H9 (cell line): ENCODE measurements at regions not wholly inside any gene's neighbourhood (a gene's known extent, or its start where the extent isn't known, plus 50 kb on each side); places are given as distances from the start of the nearest gene placed in this dataset.

ENCODE experiments used
- DNase-seq: peaks from one replicate; pipeline ENCODE4 v3.0.0-alpha.2; 2017
- H2AFZ ChIP-seq: one replicate; pipeline ENCODE4 v1.6.1; 2013; ENCODE audit warnings: mild to moderate bottlenecking, low read length, control low read depth, moderate library complexity
- H2AK5ac ChIP-seq: 2 replicates; pipeline ENCODE4 v1.6.1; 2013; ENCODE audit warnings: low read length, control low read depth, mixed read lengths; ENCODE audit not compliant: insufficient read length
- H2BK120ac ChIP-seq: one replicate; pipeline ENCODE4 v1.6.1; 2013; ENCODE audit warnings: low read depth, mild to moderate bottlenecking, low read length, control low read depth, inconsistent platforms; ENCODE audit not compliant: poor library complexity, severe bottlenecking
- H2BK12ac ChIP-seq: 2 replicates; pipeline ENCODE4 v1.6.1; 2013; ENCODE audit warnings: low read length, control low read depth, mixed read lengths, low read depth; ENCODE audit not compliant: insufficient read length
- H2BK15ac ChIP-seq: 2 replicates; pipeline ENCODE4 v1.6.1; 2013; ENCODE audit warnings: low read depth, low read length, control low read depth
- H2BK20ac ChIP-seq: one replicate; pipeline ENCODE4 v1.6.1; 2013; ENCODE audit warnings: low read depth, mild to moderate bottlenecking, low read length, control low read depth, inconsistent platforms; ENCODE audit not compliant: poor library complexity, severe bottlenecking
- H2BK5ac ChIP-seq: 2 replicates; pipeline ENCODE4 v1.6.1; 2013; ENCODE audit warnings: low read length, control low read depth, mixed read lengths; ENCODE audit not compliant: insufficient read length
- H3K14ac ChIP-seq: 2 replicates; pipeline ENCODE4 v1.6.1; 2013; ENCODE audit warnings: low read length, control low read depth; ENCODE audit not compliant: insufficient read depth
- H3K18ac ChIP-seq: 2 replicates; pipeline ENCODE4 v1.6.1; 2013; ENCODE audit warnings: low read depth, mild to moderate bottlenecking, mixed read lengths, low read length, control low read depth; ENCODE audit not compliant: insufficient read length
- H3K23ac ChIP-seq: 2 replicates; pipeline ENCODE4 v1.6.1; 2013; ENCODE audit warnings: low read length, control low read depth, mixed read lengths, low read depth; ENCODE audit not compliant: insufficient read length
- H3K23me2 ChIP-seq: 2 replicates; pipeline ENCODE4 v1.6.1; 2013; ENCODE audit warnings: low read depth, mild to moderate bottlenecking, mixed read lengths, low read length, control low read depth; ENCODE audit not compliant: insufficient read length, poor library complexity, severe bottlenecking
- H3K27ac ChIP-seq: 2 replicates; pipeline ENCODE4 v1.5.1; 2013; ENCODE audit warnings: low read length, control low read depth, mixed read lengths, low read depth; ENCODE audit not compliant: insufficient read length
- H3K27me3 ChIP-seq: 2 replicates; pipeline ENCODE4 v1.6.1; 2013; ENCODE audit warnings: low read length, control low read depth, inconsistent platforms; ENCODE audit not compliant: insufficient read depth
- H3K4ac ChIP-seq: 2 replicates; pipeline ENCODE4 v1.6.1; 2013; ENCODE audit warnings: low read depth, mild to moderate bottlenecking, control low read depth, inconsistent platforms, low read length, moderate library complexity
- H3K4me1 ChIP-seq: 2 replicates; pipeline ENCODE4 v1.6.1; 2013; ENCODE audit warnings: low read length, control low read depth, inconsistent platforms; ENCODE audit not compliant: insufficient read depth
- H3K4me2 ChIP-seq: 2 replicates; pipeline ENCODE4 v1.6.1; 2013; ENCODE audit warnings: low read length, control low read depth, mixed read lengths; ENCODE audit not compliant: insufficient read length, insufficient read depth
- H3K56ac ChIP-seq: 2 replicates; pipeline ENCODE4 v1.6.1; 2013; ENCODE audit warnings: low read depth, mild to moderate bottlenecking, mixed read lengths, low read length, control low read depth; ENCODE audit not compliant: insufficient read length
- H3K79me1 ChIP-seq: 2 replicates; pipeline ENCODE4 v1.6.1; 2013; ENCODE audit warnings: low read depth, mild to moderate bottlenecking, moderate library complexity, low read length, control low read depth, inconsistent platforms; ENCODE audit not compliant: insufficient read depth, poor library complexity, severe bottlenecking
- H3K79me2 ChIP-seq: 2 replicates; pipeline ENCODE4 v1.6.1; 2013; ENCODE audit warnings: low read length, control low read depth, inconsistent platforms; ENCODE audit not compliant: insufficient read depth
- H3K9ac ChIP-seq: 2 replicates; pipeline ENCODE4 v1.6.1; 2013; ENCODE audit warnings: low read length, control low read depth, mixed read lengths; ENCODE audit not compliant: insufficient read length; ENCODE audit errors: extremely low read depth
- H3K9me3 ChIP-seq: one replicate; pipeline ENCODE4 v1.6.1; 2013; ENCODE audit warnings: low read depth, low read length, inconsistent platforms; ENCODE audit not compliant: control insufficient read depth
- H3T11ph ChIP-seq: one replicate; pipeline ENCODE4 v1.6.1; 2013; ENCODE audit warnings: mild to moderate bottlenecking, low read length, control low read depth, inconsistent platforms
- H4K20me1 ChIP-seq: one replicate; pipeline ENCODE4 v1.6.1; 2013; ENCODE audit not compliant: control insufficient read depth, insufficient read length, insufficient read depth
- H4K5ac ChIP-seq: 2 replicates; pipeline ENCODE4 v1.6.1; 2013; ENCODE audit warnings: low read depth, mild to moderate bottlenecking, mixed read lengths, low read length, control low read depth; ENCODE audit not compliant: insufficient read length
- H4K8ac ChIP-seq: replicated peaks from 2 replicates; pipeline ENCODE4 v1.6.1; 2013; ENCODE audit warnings: low read length, control low read depth, mixed read lengths, low read depth; ENCODE audit not compliant: insufficient read length
- H4K91ac ChIP-seq: 2 replicates; pipeline ENCODE4 v1.6.1; 2013; ENCODE audit warnings: low read depth, mild to moderate bottlenecking, moderate library complexity, mixed read lengths, low read length, control low read depth; ENCODE audit not compliant: insufficient read length
- H3K27ac Mint-ChIP-seq, 3 experiments: 2 replicates in 2 of 3; 3 replicates in 1 of 3; pipeline ENCODE4 v1.8.0; 2020 to 2021; ENCODE audit warnings: mixed read lengths in 3 of 3, mild to moderate bottlenecking in 1 of 3, moderate library complexity in 1 of 3
- H3K27me3 Mint-ChIP-seq: 2 replicates; pipeline ENCODE4 v1.8.0; 2021; ENCODE audit warnings: low read depth, mild to moderate bottlenecking, moderate library complexity, mixed read lengths
- H3K36me3 Mint-ChIP-seq, 3 experiments: 2 replicates in 2 of 3; 3 replicates in 1 of 3; pipeline ENCODE4 v1.8.0; 2020 to 2021; ENCODE audit warnings: low read depth in 3 of 3, mixed read lengths in 3 of 3; ENCODE audit not compliant: insufficient read depth in 1 of 3
- H3K4me1 Mint-ChIP-seq, 2 experiments: 2 replicates each; pipeline ENCODE4 v1.8.0; 2020; ENCODE audit warnings: mixed read lengths in 2 of 2
- H3K4me3 Mint-ChIP-seq, 2 experiments: 2 replicates in 1 of 2; 3 replicates in 1 of 2; pipeline ENCODE4 v1.8.0; 2020 to 2021; ENCODE audit warnings: mild to moderate bottlenecking in 2 of 2, mixed read lengths in 2 of 2, moderate library complexity in 1 of 2
- H3K9me3 Mint-ChIP-seq, 2 experiments: 2 replicates in 1 of 2; 3 replicates in 1 of 2; pipeline ENCODE4 v1.8.0; 2020; ENCODE audit warnings: mild to moderate bottlenecking in 2 of 2, mixed read lengths in 2 of 2, moderate library complexity in 1 of 2
- WGBS: extraction: QIAGEN DNeasy Blood & Tissue Kit; methylation state at CpG from one replicate; pipeline ENCODE4 v1.1.7; 2013; ENCODE audit warnings: missing lambda C conversion rate, low lambda C conversion rate, mixed read lengths; ENCODE audit not compliant: insufficient read length; ENCODE audit errors: extremely low coverage; 5-methylcytosine and 5-hydroxymethylcytosine counted together
- TF ChIP-seq, protein P1 (sequence below): fragments of 200-600 bp; sonication (generic); conservative IDR thresholded peaks from 3 replicates; pipeline ENCODE4 v1.8.0; 2021; ENCODE audit warnings: antibody characterized with exemption, mild to moderate bottlenecking

DNA sequence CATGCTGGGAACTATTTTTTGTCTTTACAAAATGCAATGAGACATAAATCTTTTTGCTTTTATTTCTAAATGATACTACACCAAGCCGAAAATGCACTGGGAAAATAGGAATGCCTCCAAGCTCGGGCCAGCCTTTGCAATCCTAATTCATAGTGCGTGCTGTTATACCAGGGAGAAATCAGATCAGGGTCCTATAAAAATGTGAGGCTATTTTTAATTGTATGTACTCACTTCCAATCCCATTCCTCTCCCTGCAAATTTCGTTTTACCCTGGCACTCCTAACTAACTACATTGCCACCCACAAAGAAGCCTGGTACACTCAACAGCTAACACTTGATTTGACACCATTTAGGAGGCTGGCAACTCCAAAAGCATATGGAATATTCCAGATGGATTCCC lies 350.6 kb upstream of the ZFP64 start:
- no peak overlapping the region for H4K91ac ChIP-seq
- H3K23me2 ChIP-seq: no peaks in the 10 kb centered on the region
- H3K9me3 ChIP-seq: no peaks in the 10 kb centered on the region
- no peaks in the 10 kb centered on the region for H3K4me1 ChIP-seq
- no peaks in the 10 kb centered on the region for H3K79me2 ChIP-seq
- no peak overlapping the region for H4K5ac ChIP-seq
- no peak overlapping the region for H2BK15ac ChIP-seq
- no peaks in the 10 kb centered on the region for H3K79me1 ChIP-seq
- no peak overlapping the region for H3K14ac ChIP-seq
- H4K20me1 ChIP-seq: no peaks in the 10 kb centered on the region
- no peak overlapping the region for H3K4me2 ChIP-seq
- no peak overlapping the region for H3K4me3 Mint-ChIP-seq
- no peak overlapping the region for H2BK120ac ChIP-seq
- no peak overlapping the region for H3K27ac Mint-ChIP-seq
- no peak overlapping the region for H4K8ac ChIP-seq
- TF ChIP-seq, protein P1, sequence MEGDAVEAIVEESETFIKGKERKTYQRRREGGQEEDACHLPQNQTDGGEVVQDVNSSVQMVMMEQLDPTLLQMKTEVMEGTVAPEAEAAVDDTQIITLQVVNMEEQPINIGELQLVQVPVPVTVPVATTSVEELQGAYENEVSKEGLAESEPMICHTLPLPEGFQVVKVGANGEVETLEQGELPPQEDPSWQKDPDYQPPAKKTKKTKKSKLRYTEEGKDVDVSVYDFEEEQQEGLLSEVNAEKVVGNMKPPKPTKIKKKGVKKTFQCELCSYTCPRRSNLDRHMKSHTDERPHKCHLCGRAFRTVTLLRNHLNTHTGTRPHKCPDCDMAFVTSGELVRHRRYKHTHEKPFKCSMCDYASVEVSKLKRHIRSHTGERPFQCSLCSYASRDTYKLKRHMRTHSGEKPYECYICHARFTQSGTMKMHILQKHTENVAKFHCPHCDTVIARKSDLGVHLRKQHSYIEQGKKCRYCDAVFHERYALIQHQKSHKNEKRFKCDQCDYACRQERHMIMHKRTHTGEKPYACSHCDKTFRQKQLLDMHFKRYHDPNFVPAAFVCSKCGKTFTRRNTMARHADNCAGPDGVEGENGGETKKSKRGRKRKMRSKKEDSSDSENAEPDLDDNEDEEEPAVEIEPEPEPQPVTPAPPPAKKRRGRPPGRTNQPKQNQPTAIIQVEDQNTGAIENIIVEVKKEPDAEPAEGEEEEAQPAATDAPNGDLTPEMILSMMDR: no peak
- no peak overlapping the region for H3K23ac ChIP-seq
- H3K4ac ChIP-seq: no peak overlapping the region
- H3K27ac ChIP-seq: no peak overlapping the region
- DNase-seq: no peak
- no peak overlapping the region for H2AK5ac ChIP-seq
- no peak overlapping the region for H3K56ac ChIP-seq
- H2BK20ac ChIP-seq: no peak overlapping the region
- no CpG with 5 or more reads among the region's 4 CpGs for WGBS
- H3T11ph ChIP-seq: no peak overlapping the region
- H2AFZ ChIP-seq: no peak overlapping the region
- no peak overlapping the region for H3K9ac ChIP-seq
- no peaks in the 10 kb centered on the region for H3K4me1 Mint-ChIP-seq
- no peaks in the 10 kb centered on the region for H3K27me3 ChIP-seq
- H2BK12ac ChIP-seq: no peak overlapping the region
- no peak overlapping the region for H3K18ac ChIP-seq
- no peaks in the 10 kb centered on the region; the same call in 1 of the 2 replicates for H3K27me3 Mint-ChIP-seq
- H2BK5ac ChIP-seq: no peak overlapping the region
- peaks cover 5 to 27% (median 14%) of the 10 kb centered on the region in 3 experiments; a peak in 5 of 7 replicates for H3K36me3 Mint-ChIP-seq
- H3K9me3 Mint-ChIP-seq: peaks cover 34 to 35% of the 10 kb centered on the region in 2 experiments
